DOHH2 (cell line): ENCODE measurements at regions not wholly inside any gene's neighbourhood (a gene's known extent, or its start where the extent isn't known, plus 50 kb on each side); places are given as distances from the start of the nearest gene placed in this dataset.

ENCODE experiments used
- EZH2phosphoT487 ChIP-seq: fragments of 200-600 bp; sonication (generic); IDR thresholded peaks from 2 replicates; pipeline ENCODE4 v1.6.1; 2017; ENCODE audit warnings: borderline replicate concordance, mild to moderate bottlenecking, antibody characterized with exemption, low read length, moderate library complexity, mixed read lengths
- TF ChIP-seq, protein P1 (sequence below): fragments of 200-600 bp; sonication (generic); IDR thresholded peaks from one replicate; pipeline ENCODE4 v1.5.1; 2014; ENCODE audit warnings: antibody characterized with exemption, mild to moderate bottlenecking, low read depth, low read length; ENCODE audit not compliant: poor library complexity, severe bottlenecking

DNA sequence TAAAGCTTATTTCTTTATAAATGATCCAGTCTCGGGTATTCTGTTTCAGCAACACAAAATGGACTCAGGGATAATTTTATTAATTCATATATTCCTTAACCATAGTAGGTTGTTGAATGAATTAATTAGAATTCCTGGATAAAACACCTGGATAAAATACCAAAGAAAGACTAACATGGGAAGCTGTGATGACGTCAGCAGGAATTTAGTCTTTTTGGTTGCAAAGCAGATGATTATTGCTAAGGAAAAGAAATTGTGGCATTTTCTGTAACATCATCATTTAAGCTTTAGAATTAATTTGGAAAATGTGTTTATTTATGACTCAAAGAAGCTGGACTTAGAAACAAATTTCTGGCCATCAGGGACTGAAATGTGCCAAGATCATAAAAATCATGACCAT is 228.3 kb upstream of the ZBTB20 start:
- TF ChIP-seq, protein P1, sequence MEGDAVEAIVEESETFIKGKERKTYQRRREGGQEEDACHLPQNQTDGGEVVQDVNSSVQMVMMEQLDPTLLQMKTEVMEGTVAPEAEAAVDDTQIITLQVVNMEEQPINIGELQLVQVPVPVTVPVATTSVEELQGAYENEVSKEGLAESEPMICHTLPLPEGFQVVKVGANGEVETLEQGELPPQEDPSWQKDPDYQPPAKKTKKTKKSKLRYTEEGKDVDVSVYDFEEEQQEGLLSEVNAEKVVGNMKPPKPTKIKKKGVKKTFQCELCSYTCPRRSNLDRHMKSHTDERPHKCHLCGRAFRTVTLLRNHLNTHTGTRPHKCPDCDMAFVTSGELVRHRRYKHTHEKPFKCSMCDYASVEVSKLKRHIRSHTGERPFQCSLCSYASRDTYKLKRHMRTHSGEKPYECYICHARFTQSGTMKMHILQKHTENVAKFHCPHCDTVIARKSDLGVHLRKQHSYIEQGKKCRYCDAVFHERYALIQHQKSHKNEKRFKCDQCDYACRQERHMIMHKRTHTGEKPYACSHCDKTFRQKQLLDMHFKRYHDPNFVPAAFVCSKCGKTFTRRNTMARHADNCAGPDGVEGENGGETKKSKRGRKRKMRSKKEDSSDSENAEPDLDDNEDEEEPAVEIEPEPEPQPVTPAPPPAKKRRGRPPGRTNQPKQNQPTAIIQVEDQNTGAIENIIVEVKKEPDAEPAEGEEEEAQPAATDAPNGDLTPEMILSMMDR, result no peak
- no peak for TF ChIP-seq EZH2phosphoT487
